Adrenal gland (tissue), 5 donors: ENCODE measurements at regions not wholly inside any gene's neighbourhood (a gene's known extent, or its start where the extent isn't known, plus 50 kb on each side); places are given as distances from the start of the nearest gene placed in this dataset.

Source experiments
- CTCF ChIP-seq, 6 experiments: fragments of 450-650 bp in 4 of 6; fragments of 200-600 bp in 2 of 6; sonication (generic) in 1 of 6; IDR thresholded peaks; 1 replicate in 5 of 6; 2 replicates in 1 of 6; pipeline versions ENCODE4 v1.5.1 to v1.8.0; 2016 to 2021; ENCODE audit warnings: antibody characterized with exemption in 6 of 6, mild to moderate bottlenecking in 2 of 6, moderate library complexity in 1 of 6
- POLR2A ChIP-seq, 2 donors: fragments of 450-650 bp; IDR thresholded peaks; one replicate each; pipeline ENCODE4 v1.6.1; 2017; ENCODE audit warnings: antibody characterized with exemption in 2 of 2, mild to moderate bottlenecking in 2 of 2, moderate library complexity in 1 of 2
- donor health status: DM: no; HTN: no; CAD: no.

- TF ChIP-seq POLR2A (IDR thresholded peaks at IDR 0.05) (no peak), CTCF (IDR thresholded peaks at IDR 0.05) (no peak)
Measured at GRCh38 chr1:106875622-106876021, 180.9 kb upstream of the PRMT6 start.
